ENCODE measurements at regions not wholly inside any gene's neighbourhood (a gene's known extent, or its start where the extent isn't known, plus 50 kb on each side); places are given as distances from the start of the nearest gene placed in this dataset.

GRCh38 chr2:71749671-71750101 lies 296.3 kb downstream of the DYSF start:
- no peak for DNase-seq

- no peak for DNase-seq
Measured at GRCh38 chr2:71748227-71748626, 294.9 kb downstream of the DYSF start.

DNA sequence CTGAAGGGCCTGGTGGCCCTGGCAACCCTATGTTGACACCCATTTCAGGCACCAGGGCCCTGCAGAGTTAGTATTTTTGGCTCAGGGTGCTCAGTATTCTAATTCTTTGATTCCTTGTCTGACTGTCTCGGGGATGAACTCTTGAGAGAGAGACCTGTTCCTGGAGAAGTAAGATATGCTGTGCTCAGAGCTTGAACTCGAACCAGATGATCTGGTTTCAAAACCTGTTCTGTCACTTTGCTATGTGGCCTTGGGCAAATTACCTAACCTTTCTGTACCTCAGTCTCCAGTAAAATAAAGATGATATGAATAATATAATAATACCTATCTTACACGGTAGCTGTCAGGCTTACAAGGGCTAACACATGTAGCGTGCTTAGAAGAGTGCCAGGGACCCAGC lies 294.2 kb downstream of the DYSF start:
- DNase-seq, result no peak

DNA sequence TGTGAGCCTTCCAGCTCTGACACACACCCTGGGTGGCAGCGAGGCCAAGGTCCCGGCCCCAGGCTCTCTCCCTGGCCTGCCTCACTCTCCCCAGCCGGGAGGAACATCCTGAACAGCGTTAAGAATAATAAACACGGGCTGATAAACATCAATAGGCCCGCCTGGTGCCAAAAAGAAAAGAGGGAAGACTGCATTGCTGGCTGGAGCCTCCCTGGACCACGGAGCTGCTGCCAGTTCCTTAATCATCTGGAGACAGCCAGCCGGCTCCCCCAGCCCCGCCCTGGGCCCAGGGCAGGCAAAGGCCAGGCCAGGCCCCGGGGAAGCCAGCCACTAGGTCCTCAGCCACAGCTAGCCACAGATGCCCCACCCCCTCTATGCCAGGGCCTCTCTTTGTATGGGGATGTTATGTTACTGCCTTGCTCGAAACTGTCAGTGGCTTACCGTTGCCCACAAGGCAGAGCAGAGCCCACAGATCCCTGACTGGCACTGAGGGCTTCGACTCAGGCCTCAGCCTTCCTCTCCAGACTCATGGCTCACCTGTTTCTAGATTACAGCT lies 293.7 kb downstream of the DYSF start:
- DNase-seq, result no peak

DNA sequence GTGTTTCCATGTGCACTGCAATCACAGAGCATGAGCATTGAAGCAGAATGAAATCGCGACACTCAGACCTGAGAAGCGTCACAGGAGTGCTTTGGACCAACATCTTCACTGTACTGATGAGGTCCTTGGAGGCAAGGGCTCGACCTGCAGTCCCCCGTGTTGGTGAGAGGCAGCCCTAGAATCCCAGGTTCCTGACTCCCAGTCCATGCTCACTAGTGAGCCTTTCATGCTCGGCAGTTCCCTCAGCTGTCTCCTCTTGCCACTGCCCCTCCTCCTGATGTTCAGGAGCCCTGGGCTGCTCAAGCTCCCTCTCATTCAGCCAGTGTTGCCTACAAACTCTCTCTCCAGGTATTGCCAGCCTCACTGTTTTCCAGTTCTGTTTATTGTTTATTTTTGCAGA lies 291.4 kb downstream of the DYSF start:
- DNase-seq, result no peak

GRCh38 chr2:71743995-71744675 lies 290.8 kb downstream of the DYSF start:
- DNase-seq, result no peak

GRCh38 chr2:71742953-71743601 lies 289.7 kb downstream of the DYSF start:
- no peak for DNase-seq

DNA sequence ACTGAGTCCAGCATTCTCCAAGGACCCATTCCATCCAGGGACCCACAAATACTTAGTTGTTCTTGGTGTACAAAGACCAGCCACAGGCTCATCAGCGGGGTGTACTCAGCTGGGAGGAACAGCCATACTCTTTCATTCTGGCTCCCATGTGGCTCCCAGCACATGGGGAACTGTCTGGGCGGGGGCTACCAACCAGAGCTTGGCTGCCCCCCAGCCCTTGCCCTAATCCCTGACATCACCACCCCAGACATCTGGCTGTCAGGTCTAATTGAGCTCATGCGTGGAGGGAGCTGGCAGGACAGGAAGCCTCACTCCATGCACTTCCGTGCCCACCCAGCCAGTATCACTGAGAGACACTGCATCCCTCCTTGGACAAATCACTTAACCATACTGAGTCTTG lies 283.6 kb downstream of the DYSF start:
- no peak for DNase-seq

- DNase-seq, result no peak
Measured at GRCh38 chr2:71736091-71736861, 282.9 kb downstream of the DYSF start.

All from RPMI8226 (cell line).